Chondrocyte (in vitro differentiated cells): ENCODE measurements at regions not wholly inside any gene's neighbourhood (a gene's known extent, or its start where the extent isn't known, plus 50 kb on each side); places are given as distances from the start of the nearest gene placed in this dataset.

Experiments
- DNase-seq: peaks from one replicate; pipeline ENCODE4 v3.0.0; 2021; ENCODE audit warnings: mixed read lengths, low spot score
- H3K27ac Mint-ChIP-seq: one replicate; pipeline ENCODE4 v1.8.0; 2021; ENCODE audit warnings: mild to moderate bottlenecking, moderate library complexity, mixed read lengths; ENCODE audit not compliant: unreplicated experiment
- H3K27me3 Mint-ChIP-seq: 2 replicates; pipeline ENCODE4 v1.8.0; 2021; ENCODE audit warnings: low read depth, mixed read lengths
- H3K36me3 Mint-ChIP-seq: 2 replicates; pipeline ENCODE4 v1.8.0; 2021; ENCODE audit warnings: low read depth, mixed read lengths
- H3K4me1 Mint-ChIP-seq: 2 replicates; pipeline ENCODE4 v1.8.0; 2021; ENCODE audit warnings: low read depth, mild to moderate bottlenecking, mixed read lengths
- H3K4me3 Mint-ChIP-seq: one replicate; pipeline ENCODE4 v1.8.0; 2021; ENCODE audit warnings: mild to moderate bottlenecking, moderate library complexity, mixed read lengths; ENCODE audit not compliant: unreplicated experiment
- H3K9me3 Mint-ChIP-seq: 2 replicates; pipeline ENCODE4 v1.8.0; 2021; ENCODE audit warnings: low read depth, mixed read lengths
- CTCF ChIP-seq: fragments of 200-600 bp; sonication (generic); IDR thresholded peaks from 2 replicates; pipeline ENCODE4 v1.5.0; 2021; ENCODE audit warnings: antibody characterized with exemption, mild to moderate bottlenecking, moderate library complexity

GRCh38 chr4:102422843-102423242, 77.6 kb upstream of the SLC39A8 start:
- Mint-ChIP-seq H3K36me3 (no peaks in the 10 kb centered on the region), H3K4me1 (no peaks in the 10 kb centered on the region), H3K27me3 (no peaks in the 10 kb centered on the region), H3K27ac (no peak overlapping the region), H3K4me3 (no peak overlapping the region), H3K9me3 (peaks cover 8% of the 10 kb centered on the region)
- no peak for TF ChIP-seq CTCF
- DNase-seq: no peak

- no peak for TF ChIP-seq CTCF
- no peak for DNase-seq
- H3K27me3 Mint-ChIP-seq: no peaks in the 10 kb centered on the region
- no peaks in the 10 kb centered on the region for H3K4me1 Mint-ChIP-seq
- H3K4me3 Mint-ChIP-seq: no peak overlapping the region
- H3K27ac Mint-ChIP-seq: no peak overlapping the region
- H3K9me3 Mint-ChIP-seq: peaks cover 8% of the 10 kb centered on the region
- H3K36me3 Mint-ChIP-seq: no peaks in the 10 kb centered on the region
These were observed 77.8 kb upstream of the NFKB1 start for GRCh38 chr4:102423375-102423774.

- Mint-ChIP-seq H3K9me3 (peaks cover 8% of the 10 kb centered on the region), H3K27ac (no peak overlapping the region), H3K4me3 (no peak overlapping the region), H3K36me3 (no peaks in the 10 kb centered on the region), H3K4me1 (peaks cover 14% of the 10 kb centered on the region), H3K27me3 (no peaks in the 10 kb centered on the region)
- TF ChIP-seq CTCF: no peak
- no peak for DNase-seq
These were observed 73.7 kb upstream of the NFKB1 start for GRCh38 chr4:102427371-102427998.

- Mint-ChIP-seq H3K4me1 (peaks cover 14% of the 10 kb centered on the region), H3K4me3 (no peak overlapping the region), H3K27ac (no peak overlapping the region), H3K9me3 (peaks cover 4% of the 10 kb centered on the region), H3K36me3 (no peaks in the 10 kb centered on the region), H3K27me3 (no peaks in the 10 kb centered on the region)
- no peak for DNase-seq
- TF ChIP-seq CTCF: no peak
These were observed 73.0 kb upstream of the NFKB1 start for GRCh38 chr4:102428122-102428521.

GRCh38 chr4:102429553-102429952, 71.6 kb upstream of the NFKB1 start:
- TF ChIP-seq CTCF: no peak
- H3K4me1 Mint-ChIP-seq: peaks cover 14% of the 10 kb centered on the region
- H3K27ac Mint-ChIP-seq: peak overlapping the region; percentile 23
- no peak for DNase-seq
- H3K27me3 Mint-ChIP-seq: no peaks in the 10 kb centered on the region
- peaks cover 7% of the 10 kb centered on the region for H3K9me3 Mint-ChIP-seq
- H3K36me3 Mint-ChIP-seq: peaks cover under 1% of the 10 kb centered on the region
- no peak overlapping the region for H3K4me3 Mint-ChIP-seq
